Sigmoid colon (tissue), 3 donors: ENCODE measurements at regions not wholly inside any gene's neighbourhood (a gene's known extent, or its start where the extent isn't known, plus 50 kb on each side); places are given as distances from the start of the nearest gene placed in this dataset.

Experiments used
- POLR2A ChIP-seq, 2 donors: fragments of 450-650 bp; IDR thresholded peaks; one replicate each; pipeline ENCODE4 v1.6.1; 2016; ENCODE audit warnings: antibody characterized with exemption in 2 of 2, mild to moderate bottlenecking in 2 of 2, moderate library complexity in 2 of 2
- TF ChIP-seq, protein P1 (sequence below), 4 experiments: fragments of 450-650 bp in 3 of 4; fragments of 200-600 bp in 1 of 4; IDR thresholded peaks; one replicate each; pipeline ENCODE4 v1.5.1; 2016 to 2019; ENCODE audit warnings: antibody characterized with exemption in 4 of 4, mild to moderate bottlenecking in 3 of 4, moderate library complexity in 2 of 4

DNA sequence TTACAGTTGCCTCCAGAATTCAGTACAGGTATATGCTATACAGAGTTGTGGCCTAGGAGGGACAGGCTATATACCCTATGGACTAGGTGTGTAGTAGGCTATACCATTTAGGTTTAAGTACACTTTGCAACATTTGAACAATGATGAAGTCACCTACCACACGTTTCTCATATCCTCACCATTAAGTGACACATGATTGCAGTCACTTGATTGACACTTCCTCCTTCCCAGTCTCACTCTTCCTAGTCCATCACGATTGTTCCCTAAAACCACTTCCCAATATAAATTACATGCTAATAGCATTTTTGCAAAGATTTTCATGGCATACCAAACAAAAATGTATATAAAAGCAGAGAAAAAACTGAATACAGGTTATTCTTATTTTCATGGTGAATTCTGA, 312.2 kb downstream of the EPB41L4A start:
- TF ChIP-seq, protein P1, sequence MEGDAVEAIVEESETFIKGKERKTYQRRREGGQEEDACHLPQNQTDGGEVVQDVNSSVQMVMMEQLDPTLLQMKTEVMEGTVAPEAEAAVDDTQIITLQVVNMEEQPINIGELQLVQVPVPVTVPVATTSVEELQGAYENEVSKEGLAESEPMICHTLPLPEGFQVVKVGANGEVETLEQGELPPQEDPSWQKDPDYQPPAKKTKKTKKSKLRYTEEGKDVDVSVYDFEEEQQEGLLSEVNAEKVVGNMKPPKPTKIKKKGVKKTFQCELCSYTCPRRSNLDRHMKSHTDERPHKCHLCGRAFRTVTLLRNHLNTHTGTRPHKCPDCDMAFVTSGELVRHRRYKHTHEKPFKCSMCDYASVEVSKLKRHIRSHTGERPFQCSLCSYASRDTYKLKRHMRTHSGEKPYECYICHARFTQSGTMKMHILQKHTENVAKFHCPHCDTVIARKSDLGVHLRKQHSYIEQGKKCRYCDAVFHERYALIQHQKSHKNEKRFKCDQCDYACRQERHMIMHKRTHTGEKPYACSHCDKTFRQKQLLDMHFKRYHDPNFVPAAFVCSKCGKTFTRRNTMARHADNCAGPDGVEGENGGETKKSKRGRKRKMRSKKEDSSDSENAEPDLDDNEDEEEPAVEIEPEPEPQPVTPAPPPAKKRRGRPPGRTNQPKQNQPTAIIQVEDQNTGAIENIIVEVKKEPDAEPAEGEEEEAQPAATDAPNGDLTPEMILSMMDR (IDR thresholded peaks at IDR 0.05), result no peak
- TF ChIP-seq POLR2A (IDR thresholded peaks at IDR 0.05), result no peak
